Middle frontal gyrus (tissue), 1 donor: ENCODE measurements at regions not wholly inside any gene's neighbourhood (a gene's known extent, or its start where the extent isn't known, plus 50 kb on each side); places are given as distances from the start of the nearest gene placed in this dataset.

Experiments
- DNase-seq: peaks from one replicate; pipeline ENCODE4 v3.0.0-alpha.2; 2015; ENCODE audit warnings: low spot score; ENCODE audit errors: extremely low spot score

DNA sequence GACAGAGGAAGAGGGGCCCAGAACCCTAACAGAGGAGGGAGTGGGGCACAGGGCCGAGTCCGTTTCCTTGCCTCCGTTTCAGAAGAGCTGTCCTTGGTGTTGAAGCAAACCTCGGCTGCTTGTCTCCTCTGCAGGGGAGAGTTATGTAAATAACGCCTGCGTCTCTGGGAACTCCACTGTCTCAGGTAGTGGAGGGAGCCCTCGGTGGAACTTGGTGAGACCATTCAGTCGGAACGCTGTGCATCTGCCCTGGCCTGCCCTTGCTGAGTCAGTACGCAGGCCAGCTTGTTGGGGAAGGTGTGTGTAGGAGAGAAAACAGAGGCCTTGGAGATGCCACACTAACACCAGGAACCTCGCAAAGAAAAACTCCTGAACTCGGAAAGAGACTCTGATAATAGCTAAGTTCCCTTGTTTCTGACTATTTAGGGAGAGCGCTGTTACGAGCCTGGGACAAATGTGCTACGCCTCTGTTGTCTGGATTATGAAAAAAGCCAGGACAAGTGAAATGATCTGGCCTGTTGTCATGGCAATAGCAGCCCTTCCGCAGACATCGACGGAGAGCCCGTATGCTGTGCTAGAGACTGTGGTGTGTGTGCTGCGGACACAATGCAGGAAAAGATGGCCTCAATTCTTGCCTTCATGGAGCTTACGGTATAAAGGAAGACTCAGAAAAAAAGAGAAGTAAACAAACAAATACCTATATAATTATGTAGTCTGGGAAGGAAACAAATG is 94.6 kb upstream of the AKT3 start:
- DNase-seq: no peak

DNA sequence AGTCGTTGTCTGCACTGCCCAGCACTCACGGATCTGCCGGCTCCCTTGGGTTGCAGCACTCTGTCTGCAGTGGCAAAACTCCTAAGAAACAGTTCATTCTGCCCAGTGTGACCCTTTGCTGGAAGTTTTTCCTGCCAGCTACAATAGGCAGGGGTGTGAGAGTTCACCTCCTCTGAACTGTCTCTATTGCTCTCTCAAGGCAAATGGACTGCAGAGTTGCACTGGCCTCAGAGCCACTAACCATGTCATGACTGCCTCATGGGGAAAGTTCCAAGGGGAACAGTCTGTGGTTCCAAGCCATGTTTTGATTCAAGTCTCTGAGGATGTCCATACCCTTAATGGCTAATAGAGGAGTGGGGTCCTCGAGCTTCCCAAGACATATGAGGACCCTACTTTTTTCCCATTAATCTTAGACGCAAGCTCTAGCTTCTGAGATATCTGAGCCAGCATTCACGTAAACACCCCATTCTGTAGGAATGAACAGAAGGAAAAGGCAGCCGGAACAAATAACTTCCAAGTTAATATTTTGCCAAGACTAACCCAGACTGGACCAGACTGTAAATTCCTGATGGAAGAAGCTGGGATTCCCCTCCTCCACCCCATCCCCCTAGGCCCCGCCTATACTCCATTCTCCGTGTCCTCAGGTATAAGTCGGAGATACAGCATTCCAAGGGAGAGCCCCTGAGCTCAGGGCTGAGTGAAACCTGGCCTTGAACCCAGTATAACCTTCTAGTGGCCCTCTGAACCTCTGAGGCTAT is 93.8 kb upstream of the AKT3 start:
- no peak for DNase-seq

DNA sequence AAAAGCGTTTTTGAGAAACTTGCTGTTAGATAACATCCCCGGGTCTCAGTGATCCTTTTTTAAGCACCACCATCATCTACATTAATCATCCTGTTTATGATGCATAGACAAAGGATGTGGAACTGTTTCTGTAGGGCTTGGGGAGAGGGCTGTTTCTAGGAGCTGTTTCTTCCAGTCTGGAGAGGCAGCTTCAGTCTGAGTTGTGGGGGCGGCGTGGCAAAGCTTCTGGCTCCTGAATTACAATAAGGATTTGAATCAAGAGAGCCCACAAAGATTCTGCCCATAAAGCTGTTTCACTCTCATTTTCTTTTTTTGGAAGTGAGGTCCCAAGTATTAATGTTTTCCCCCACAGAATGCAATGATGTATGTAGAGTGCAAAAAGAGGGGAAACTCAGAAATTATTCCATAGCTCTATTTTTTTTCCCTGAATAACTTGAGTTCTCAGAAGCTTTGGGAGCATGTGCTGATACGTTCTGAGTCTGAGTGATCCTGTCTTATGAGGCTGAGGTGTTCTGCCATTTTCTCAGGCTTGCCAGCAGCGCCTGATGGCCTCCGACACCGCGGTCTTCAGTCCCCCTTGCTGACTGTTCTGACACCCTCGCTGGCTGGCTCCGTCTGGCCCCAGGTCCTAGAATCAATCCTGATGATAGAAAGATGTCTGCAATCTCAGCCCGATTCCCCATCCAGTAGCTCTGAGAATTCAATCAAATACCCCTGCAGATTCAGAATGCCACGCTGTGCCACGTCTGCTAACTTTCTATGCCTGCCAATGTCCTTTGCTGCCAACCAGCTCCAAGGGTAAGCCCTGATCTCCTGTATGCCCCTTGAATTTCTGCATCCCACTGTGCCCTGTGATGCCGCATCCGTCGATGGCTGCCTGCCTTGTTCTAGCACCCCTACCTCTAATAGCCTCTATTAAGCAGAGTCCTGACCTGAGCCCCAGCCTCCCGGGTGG is 92.4 kb upstream of the AKT3 start:
- no peak for DNase-seq

DNA sequence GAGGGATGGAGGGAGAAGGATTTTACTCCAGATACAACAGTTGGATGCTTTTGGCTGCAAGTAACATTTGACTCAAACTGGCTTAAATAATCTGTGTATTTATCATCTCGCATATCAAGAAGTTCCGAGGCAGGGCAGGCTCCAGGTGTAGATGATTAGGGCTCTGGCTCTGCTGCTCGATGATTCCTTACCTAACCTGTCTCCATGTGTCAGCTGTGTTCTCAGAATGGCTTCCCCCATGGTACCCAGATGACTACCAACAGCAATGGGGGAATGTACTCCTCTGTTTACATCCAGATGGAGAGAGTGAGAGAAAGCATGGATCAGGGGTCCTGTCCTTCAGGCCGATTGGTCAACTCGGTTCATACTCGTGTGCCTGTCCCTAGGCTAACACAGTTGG is 90.4 kb upstream of the AKT3 start:
- no peak for DNase-seq

DNA sequence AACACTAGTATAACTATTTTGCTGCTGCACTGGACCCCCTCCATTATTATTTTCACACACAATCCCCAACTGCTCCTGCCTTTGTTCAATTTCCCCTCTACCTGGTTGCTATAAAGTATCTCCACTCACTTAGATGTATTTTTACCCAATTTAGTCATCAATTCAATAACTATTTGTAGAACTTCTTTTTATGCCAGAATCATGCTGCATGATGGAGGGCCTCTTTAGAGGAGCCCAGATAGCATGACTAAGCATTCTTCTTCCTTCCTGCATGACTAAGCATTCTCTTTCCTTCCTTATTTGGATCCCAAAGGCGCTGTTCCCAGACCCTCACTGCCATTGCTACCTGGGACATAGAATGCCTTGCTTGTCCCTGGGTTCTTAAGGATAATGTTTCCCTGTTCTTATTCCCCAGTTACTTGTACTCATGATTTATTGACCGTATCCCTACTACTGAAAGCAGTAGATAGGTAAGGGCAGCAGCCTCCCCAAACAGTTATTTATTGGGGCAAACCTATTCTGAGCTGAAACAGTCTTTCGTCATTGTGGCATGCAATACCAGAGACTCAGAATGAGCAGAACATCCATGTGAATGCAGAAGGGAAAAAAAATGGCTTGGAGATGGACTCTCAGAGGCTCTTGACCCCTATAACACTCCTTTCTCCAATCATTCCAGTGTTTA is 89.3 kb upstream of the AKT3 start:
- DNase-seq: no peak

DNA sequence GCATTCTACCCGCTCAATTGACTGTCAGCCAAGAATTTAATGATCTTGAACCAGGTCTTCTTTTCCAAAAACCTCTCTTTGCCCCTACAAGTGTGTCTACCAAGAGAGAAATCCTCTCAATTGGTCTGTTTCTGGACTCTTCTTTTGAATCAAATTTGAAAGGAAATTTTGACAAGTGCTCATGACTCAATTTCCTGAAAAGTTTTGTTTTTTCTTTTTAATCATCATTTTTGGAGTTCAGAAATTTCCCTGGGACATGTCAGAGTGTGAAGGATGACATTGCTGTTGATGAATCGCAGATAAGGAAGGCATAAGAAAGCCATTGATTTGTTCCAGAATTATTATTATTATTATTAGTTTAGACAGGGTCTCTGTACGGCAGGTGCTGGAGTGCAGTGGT is 88.2 kb upstream of the AKT3 start:
- DNase-seq: no peak

DNA sequence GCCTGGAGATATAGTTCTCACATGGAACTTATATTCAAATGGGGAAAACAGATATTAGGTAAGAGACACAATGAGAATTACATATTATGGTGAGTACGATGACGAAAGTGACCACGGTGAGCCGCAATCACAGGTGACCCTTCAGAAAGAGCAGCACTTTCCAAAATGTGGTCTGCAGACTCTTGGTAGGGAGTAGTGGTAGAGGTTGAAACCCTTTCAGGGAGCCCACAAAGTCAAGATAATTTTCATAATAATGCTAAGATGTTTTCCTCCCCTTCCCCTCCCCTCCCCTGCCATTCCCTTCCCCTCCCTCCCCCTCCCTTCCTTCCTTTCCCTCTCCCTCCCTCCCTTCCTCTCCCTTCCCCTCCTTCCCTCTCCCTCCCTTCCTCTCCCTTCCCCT is 83.5 kb upstream of the AKT3 start:
- no peak for DNase-seq

DNA sequence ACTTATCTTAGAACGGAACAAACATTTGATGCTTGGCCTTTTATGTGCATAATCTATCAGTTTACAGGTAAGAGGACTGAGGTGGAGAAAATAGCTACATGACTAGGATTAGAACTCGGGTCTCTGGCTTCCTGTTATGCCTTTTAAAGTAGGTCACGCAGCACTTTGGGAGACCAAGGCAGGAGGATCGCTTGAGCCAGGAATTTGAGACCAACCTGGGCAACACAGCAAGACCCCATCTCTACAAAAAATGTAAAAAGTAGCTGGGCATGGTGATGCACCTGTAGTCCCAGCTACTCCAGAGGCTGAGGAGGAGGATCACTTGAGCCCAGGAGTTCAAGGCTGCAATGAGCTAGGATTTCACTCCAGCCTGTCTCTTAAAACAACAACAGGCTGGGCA is 81.9 kb upstream of the AKT3 start:
- no peak for DNase-seq

DNA sequence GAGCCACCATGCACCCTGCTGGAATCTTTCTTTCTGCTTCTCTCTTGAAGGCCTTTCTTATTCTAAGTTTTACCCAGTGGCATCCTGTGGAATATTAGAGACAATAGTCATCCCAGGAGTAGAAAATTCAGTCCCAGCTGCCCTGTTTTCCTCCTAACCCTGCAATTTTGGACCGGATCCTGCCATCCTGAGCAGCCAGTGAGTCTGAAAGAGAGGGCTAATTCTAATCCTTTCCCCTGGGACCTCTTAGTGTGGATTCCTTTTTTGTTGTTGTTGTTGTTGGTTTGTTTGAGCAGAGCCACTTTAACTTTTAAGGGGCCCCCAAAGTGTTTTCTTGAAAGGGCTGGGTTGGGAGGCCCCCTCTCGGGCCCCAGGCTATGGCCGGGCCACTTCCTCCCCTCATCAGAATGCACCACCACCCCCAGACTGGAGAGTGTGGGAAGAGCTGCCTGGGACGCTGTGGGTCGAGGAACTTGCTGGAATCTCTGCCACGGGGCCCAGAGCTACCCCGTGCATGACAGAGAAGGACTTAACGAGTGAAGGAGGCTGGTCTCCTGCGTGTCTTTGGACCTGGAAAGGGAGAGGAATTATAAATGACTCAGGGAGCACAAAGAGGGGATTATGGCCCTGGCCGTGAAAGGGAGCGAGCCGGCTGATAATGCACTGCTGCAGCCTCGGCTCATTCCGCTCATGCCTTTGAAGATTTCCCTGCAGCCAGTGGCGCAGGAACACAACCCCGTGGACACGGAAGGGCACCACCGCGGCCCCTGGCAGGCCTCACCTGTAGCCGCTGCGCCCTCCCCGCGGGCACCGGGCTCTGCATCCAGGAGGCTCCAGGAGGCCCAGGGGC is 81.0 kb upstream of the AKT3 start:
- DNase-seq: no peak

DNA sequence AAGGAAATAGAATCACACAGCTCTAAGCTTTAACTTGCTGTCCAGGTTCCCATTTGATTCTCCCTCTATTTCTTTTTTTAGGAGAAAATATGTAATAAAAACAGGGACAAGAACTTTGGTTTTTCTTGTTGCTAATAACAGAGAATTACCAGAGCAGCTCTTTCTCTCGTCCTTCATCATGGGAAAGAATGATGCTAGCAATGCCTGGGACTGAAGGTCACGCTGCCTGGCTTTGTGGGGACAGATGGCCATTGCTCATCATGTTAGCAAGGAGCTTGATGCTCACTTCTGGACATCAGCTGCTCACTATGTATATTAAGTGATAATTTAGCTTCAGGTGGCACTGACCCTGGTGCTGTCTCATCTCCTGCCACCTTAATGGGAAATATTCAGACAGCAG is 77.3 kb upstream of the AKT3 start:
- DNase-seq: no peak

DNA sequence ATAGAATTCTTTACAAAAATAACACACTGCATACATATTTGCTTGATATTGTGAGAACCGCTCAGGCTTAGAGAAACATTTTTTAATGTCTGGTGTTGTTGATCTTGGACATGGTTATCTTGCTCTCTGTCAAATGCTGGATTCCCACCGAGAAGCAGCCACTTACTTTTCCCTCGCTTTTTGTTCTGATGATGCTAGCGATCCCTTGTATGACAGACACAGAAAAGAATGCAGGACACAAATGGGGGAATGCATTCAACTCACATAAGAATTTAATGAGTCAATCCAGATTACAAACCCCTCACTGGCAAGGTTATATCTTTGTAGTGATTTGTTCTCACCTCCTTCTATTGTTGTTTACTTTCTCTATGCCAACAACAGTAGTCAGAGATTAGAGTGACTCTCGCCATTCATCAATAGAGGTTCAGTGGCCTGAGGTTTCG is 76.8 kb upstream of the AKT3 start:
- DNase-seq: no peak

DNA sequence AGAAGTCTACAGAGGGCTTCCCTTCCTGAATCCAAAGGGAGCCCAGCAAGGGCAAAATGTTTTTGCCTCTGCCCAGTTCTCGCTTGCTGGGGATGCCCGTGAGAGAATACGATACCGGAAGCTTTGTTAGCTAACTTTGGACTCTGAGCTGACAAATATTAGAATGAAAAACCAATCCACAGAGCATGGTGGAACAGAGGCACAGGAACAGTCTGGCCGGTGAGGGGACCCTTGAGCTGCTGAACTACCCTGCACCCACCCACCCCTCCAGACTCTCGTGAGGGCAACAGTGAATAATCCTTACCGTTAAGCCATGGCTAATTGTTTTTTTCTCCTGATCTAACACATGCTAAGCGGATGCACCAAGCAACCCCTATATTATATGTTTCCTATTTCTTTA is 76.3 kb upstream of the AKT3 start:
- no peak for DNase-seq

DNA sequence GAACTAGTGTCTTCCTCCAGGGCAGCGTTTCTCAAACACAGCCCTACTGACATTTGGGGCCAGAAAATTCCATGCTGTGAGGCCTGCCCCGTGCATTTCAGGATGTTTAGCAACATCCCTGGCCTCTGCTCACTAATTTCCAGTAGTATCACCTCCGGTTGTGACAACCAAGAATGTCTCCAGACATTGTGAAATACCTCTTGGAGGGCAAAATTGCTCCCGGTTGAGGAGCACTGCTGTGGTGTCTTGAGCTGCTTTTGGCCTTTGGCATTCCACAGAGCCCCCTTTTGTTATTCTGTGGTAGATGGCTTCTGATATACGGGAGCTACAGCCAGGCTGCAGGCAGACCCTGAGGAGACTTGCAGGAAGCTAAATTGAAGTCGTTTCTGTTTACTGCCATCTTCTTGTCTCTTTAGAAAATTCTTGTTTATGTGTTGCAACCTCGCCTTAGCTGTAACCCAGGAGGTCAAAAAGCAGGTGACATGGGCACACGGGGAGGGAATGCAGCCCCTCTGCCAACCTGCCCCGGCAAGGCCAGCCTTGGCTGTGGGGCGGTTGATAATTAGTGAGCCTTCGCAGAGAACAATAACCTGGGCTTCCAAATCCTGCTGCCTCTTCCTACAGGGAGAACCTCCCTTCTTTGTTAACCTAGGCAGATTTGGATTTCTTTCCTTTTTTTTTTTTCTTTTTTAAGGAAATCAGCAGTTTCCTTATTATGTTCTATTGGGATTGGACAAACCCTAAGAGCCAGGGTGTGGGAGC is 74.7 kb upstream of the AKT3 start:
- DNase-seq: no peak

DNA sequence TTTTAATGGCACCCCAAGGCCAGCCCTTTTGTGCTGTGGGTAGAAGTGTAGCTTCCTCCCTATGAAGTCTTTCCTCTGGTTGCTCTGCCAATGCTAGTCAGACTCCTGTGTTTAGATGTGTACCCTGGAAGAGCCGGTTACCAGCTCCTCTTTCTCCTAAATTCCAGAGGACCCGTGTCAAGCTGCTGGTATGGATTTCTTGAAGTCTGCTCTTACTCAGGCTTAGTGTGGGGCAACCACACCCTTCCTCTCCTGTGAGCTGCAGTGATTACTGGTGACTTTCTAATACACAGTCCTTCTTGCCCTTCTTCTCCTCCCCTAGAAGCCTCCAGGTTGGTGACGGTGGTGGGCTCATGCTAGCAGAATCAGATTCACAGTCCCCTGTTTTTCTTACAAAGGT is 74.1 kb upstream of the AKT3 start:
- no peak for DNase-seq

DNA sequence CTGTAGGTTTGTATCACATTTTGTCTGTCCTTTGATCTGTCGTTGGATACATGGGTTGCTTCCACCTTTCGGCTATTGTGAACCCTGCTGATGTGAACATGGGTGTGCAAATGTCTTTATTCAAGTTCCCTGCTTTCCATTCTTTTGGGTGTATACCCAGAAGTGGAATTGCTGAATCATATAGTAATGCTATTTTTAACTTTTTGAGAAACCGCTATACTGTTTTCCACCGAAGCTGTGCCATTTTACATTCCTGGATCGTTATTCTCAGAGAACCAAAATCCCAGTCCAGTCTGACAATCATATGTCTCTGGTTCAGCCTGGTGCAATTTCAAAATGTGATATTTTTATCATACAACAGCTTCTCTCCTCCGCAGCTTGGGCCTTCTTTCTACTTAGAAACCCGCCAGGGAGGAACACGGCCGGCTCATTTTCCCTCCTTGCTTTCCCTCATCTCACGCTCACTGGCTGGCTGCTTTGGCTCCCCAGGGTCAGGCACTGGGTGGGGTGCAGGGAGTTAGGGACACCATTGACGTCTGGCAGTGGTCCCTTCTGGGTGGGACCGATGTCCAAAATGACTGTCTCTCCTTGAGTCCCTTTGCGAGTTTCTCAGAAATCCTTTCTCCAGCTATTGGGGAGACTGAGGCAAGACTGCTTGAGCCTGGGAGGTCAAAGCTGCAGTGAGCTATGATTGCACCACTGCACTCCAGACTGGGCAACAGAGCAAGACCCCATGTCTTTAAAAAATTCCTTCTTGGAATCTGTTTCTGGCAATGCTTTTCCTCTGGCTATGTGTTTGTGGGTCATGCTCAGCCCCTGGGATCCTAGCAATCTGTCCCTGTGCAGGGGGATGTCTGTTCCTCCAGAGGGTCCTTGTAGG is 73.5 kb upstream of the AKT3 start:
- DNase-seq: no peak

DNA sequence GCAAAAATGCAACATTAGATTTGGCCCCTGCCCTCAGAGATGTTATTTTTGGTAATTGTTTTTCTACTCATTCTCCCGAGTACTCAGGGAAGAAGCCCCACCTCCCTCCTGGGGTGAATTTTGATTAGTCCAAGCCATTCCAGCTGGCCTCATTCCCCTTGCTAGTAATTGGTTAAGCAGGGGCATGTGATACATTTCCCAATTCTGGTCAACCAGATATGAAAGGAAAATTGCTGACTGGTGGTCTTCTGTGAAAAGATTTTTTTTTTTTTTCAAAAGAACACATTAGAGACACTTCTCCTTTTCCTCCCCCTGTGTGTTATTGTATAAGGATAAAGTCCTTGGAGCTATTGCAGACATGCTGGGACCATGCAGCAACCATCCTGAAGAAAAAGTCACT is 71.1 kb upstream of the AKT3 start:
- DNase-seq: no peak

DNA sequence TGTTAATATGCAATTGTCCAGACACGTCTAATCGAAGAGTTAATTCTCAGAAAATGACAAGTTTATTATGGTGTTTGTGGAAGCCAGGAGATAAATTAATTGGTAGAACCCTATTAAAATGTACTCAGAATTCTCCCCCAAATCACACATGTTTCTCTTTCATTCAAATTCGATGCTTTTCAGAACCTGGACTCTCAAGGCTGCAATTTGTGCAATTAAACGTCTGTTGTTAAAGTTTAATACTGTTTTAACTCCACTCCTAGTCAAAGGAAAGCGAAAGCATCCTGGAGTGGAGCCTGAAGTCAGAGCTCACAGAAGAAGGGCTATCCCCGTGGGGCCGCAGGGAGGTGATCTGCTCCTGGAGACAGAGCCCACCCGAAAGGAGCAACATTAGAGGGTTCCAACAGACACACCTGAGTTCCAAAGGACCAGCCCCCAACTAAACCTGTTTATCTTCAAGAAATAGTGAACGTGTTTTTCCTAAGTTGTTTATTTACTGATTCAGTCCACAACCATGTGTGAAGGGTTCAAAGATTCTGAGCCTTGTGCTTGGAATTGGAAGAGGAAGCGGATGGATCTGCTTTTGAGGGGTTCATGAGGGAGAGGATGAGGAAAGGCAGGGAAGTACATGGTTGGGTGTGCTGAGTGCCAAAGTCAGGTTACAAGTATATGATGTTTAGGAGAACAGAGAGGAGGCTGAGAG is 68.0 kb upstream of the AKT3 start:
- DNase-seq: no peak
